Esophagus muscularis mucosa (tissue), 4 donors: ENCODE measurements at regions not wholly inside any gene's neighbourhood (a gene's known extent, or its start where the extent isn't known, plus 50 kb on each side); places are given as distances from the start of the nearest gene placed in this dataset.

Experiments
- DNase-seq: peaks from one replicate; pipeline ENCODE4 v3.0.0-alpha.2; 2017; ENCODE audit errors: extremely low spot score
- H3K27ac ChIP-seq, 4 donors: fragments of 200-600 bp; sonication (generic); replicated peaks in 1 of 4; 1 replicate in 3 of 4; 2 replicates in 1 of 4; pipeline ENCODE4 v1.5.1; 2016 to 2019; ENCODE audit warnings: mild to moderate bottlenecking in 1 of 4
- H3K27me3 ChIP-seq, 4 donors: fragments of 200-600 bp; sonication (generic); one replicate each; pipeline versions ENCODE4 v1.5.1 to v1.6.0; 2016 to 2019
- H3K36me3 ChIP-seq, 4 donors: fragments of 200-600 bp; sonication (generic); one replicate each; pipeline ENCODE4 v1.5.1; 2016 to 2019
- H3K4me1 ChIP-seq, 4 donors: fragments of 200-600 bp; sonication (generic); one replicate each; pipeline ENCODE4 v1.5.1; 2016 to 2019
- H3K4me3 ChIP-seq, 4 donors: fragments of 200-600 bp; sonication (generic); 1 replicate in 2 of 4; 2 replicates in 2 of 4; pipeline ENCODE4 v1.5.1; 2016 to 2019; ENCODE audit warnings: mild to moderate bottlenecking in 4 of 4, moderate library complexity in 1 of 4
- H3K9me3 ChIP-seq, 4 donors: fragments of 200-600 bp; sonication (generic); 1 replicate in 3 of 4; 2 replicates in 1 of 4; pipeline ENCODE4 v1.5.1; 2016 to 2019
- CTCF ChIP-seq, 3 experiments: fragments of 200-600 bp in 2 of 3; fragments of 450-650 bp in 1 of 3; sonication (generic) in 2 of 3; IDR thresholded peaks; one replicate each; pipeline ENCODE4 v1.5.1; 2017 to 2019; ENCODE audit warnings: antibody characterized with exemption in 3 of 3, mild to moderate bottlenecking in 2 of 3, moderate library complexity in 1 of 3
- EP300 ChIP-seq: sonication (generic); formaldehyde crosslinking; IDR thresholded peaks from one replicate; pipeline ENCODE4 v1.6.1; 2017; ENCODE audit warnings: antibody characterized with exemption
- POLR2A ChIP-seq: fragments of 450-650 bp; IDR thresholded peaks from one replicate; pipeline ENCODE4 v1.6.1; 2017; ENCODE audit warnings: antibody characterized with exemption, moderate library complexity, mild to moderate bottlenecking, low read depth
- POLR2AphosphoS5 ChIP-seq, 2 donors: sonication (generic); formaldehyde crosslinking; IDR thresholded peaks; one replicate each; pipeline ENCODE4 v1.6.1; 2017; ENCODE audit warnings: antibody characterized with exemption in 2 of 2
- whole genome bisulfite sequencing: methylation state at CpG from one replicate; pipeline ENCODE4 v1.1.5; 2018; 5-methylcytosine and 5-hydroxymethylcytosine counted together
- intact Hi-C: fragments of 100-400 bp; cut with DNase I; formaldehyde crosslinking; loops from one replicate; pipeline ENCODE4 v1.15.1; 2023

- Histone ChIP-seq H3K27ac (no peak overlapping the region), H3K4me3 (no peak overlapping the region), H3K4me1 (no peaks in the 10 kb centered on the region), H3K36me3 (no peaks in the 10 kb centered on the region), H3K9me3 (no peaks in the 10 kb centered on the region), H3K27me3 (no peaks in the 10 kb centered on the region)
- no peak for DNase-seq
- 82% methylated on average over 2 of the region's 2 CpGs for WGBS
- no peak for TF ChIP-seq EP300
- TF ChIP-seq POLR2AphosphoS5 (IDR thresholded peaks at IDR 0.05): no peak
- TF ChIP-seq CTCF (IDR thresholded peaks at IDR 0.05): no peak
- no peak for TF ChIP-seq POLR2A
- intact Hi-C loops: no loop called here
Measured at GRCh38 chr11:79902493-79902892, 461.7 kb upstream of the TENM4 start.

- no peak overlapping the region for H3K4me3 ChIP-seq
Measured at GRCh38 chr11:79897896-79898295, 457.1 kb upstream of the TENM4 start.

GRCh38 chr11:79896258-79896657 is 455.4 kb upstream of the TENM4 start:
- peaks cover 0 to 7% (median 3%) of the 10 kb centered on the region in 4 donors for H3K9me3 ChIP-seq
- H3K4me1 ChIP-seq: peaks cover 0 to 6% (median 3%) of the 10 kb centered on the region in 4 donors
- no peak for TF ChIP-seq POLR2AphosphoS5 (IDR thresholded peaks at IDR 0.05)
- TF ChIP-seq POLR2A: no peak
- TF ChIP-seq CTCF (IDR thresholded peaks at IDR 0.05): no peak
- no peak for TF ChIP-seq EP300
- intact Hi-C loops: no loop called here
- no peak overlapping the region for H3K4me3 ChIP-seq
- no peak for DNase-seq
- no peak overlapping the region for H3K27ac ChIP-seq
- H3K27me3 ChIP-seq: no peaks in the 10 kb centered on the region
- H3K36me3 ChIP-seq: no peaks in the 10 kb centered on the region

More at GRCh38 chr11:79897896-79898295, 457.1 kb upstream of the TENM4 start:
- no peak for TF ChIP-seq CTCF (IDR thresholded peaks at IDR 0.05)
- no peak for TF ChIP-seq POLR2A
- no peak for TF ChIP-seq POLR2AphosphoS5 (IDR thresholded peaks at IDR 0.05)
- no peak for TF ChIP-seq EP300
- WGBS: 48% methylated on average over 1 of the region's 1 CpG
- no peak for DNase-seq
- Histone ChIP-seq H3K27ac (no peak overlapping the region), H3K4me1 (peaks cover 0 to 6% (median 3%) of the 10 kb centered on the region in 4 donors), H3K27me3 (no peaks in the 10 kb centered on the region), H3K9me3 (peaks cover 0 to 7% (median 3%) of the 10 kb centered on the region in 4 donors), H3K36me3 (no peaks in the 10 kb centered on the region)
- intact Hi-C loops: no loop called here

- Histone ChIP-seq H3K36me3 (no peaks in the 10 kb centered on the region), H3K4me1 (peaks cover 0 to 6% (median 3%) of the 10 kb centered on the region in 4 donors), H3K27ac (no peak overlapping the region), H3K27me3 (no peaks in the 10 kb centered on the region), H3K4me3 (no peak overlapping the region), H3K9me3 (peaks cover 0 to 7% (median 3%) of the 10 kb centered on the region in 4 donors)
- intact Hi-C loops: no loop called here
- WGBS: 64% methylated on average over 3 of the region's 3 CpGs
- no peak for TF ChIP-seq EP300
- no peak for TF ChIP-seq POLR2AphosphoS5 (IDR thresholded peaks at IDR 0.05)
- no peak for DNase-seq
Measured at GRCh38 chr11:79894111-79894510, 453.3 kb upstream of the TENM4 start.

GRCh38 chr11:79890272-79890671 is 449.4 kb upstream of the TENM4 start:
- H3K4me3 ChIP-seq: no peak overlapping the region
- TF ChIP-seq CTCF (IDR thresholded peaks at IDR 0.05) (no peak), POLR2AphosphoS5 (IDR thresholded peaks at IDR 0.05) (no peak), EP300 (no peak), POLR2A (no peak)
- WGBS: 68% methylated on average over 1 of the region's 1 CpG
- H3K27me3 ChIP-seq: no peaks in the 10 kb centered on the region
- intact Hi-C loops: no loop called here
- no peaks in the 10 kb centered on the region for H3K4me1 ChIP-seq
- peaks cover 0 to 1% (median 0%) of the 10 kb centered on the region in 4 donors for H3K9me3 ChIP-seq
- no peak overlapping the region for H3K27ac ChIP-seq
- DNase-seq: no peak
- no peaks in the 10 kb centered on the region for H3K36me3 ChIP-seq
